Esophagus (tissue), 2 donors: ENCODE measurements at regions not wholly inside any gene's neighbourhood (a gene's known extent, or its start where the extent isn't known, plus 50 kb on each side); places are given as distances from the start of the nearest gene placed in this dataset.

ENCODE experiments used
- H3K27ac ChIP-seq, 2 donors: one replicate each; pipeline ENCODE4 v1.5.1; 2013; ENCODE audit warnings: low read depth in 2 of 2, mild to moderate bottlenecking in 2 of 2, inconsistent platforms in 1 of 2, low read length in 1 of 2, moderate library complexity in 1 of 2
- H3K27me3 ChIP-seq, 2 donors: one replicate each; pipeline ENCODE4 v1.6.1; 2013; ENCODE audit warnings: low read length in 2 of 2, control low read depth in 1 of 2, mild to moderate bottlenecking in 1 of 2; ENCODE audit not compliant: insufficient read depth in 2 of 2, control insufficient read depth in 1 of 2
- H3K36me3 ChIP-seq, 2 donors: one replicate each; pipeline ENCODE4 v1.6.1; 2013; ENCODE audit warnings: low read length in 1 of 2; ENCODE audit not compliant: control insufficient read depth in 2 of 2, insufficient read depth in 2 of 2
- H3K4me1 ChIP-seq, 2 donors: one replicate each; pipeline ENCODE4 v1.6.1; 2013; ENCODE audit warnings: low read length in 1 of 2; ENCODE audit not compliant: control insufficient read depth in 2 of 2, insufficient read depth in 2 of 2
- H3K4me3 ChIP-seq, 2 donors: one replicate each; pipeline ENCODE4 v1.5.1; 2013; ENCODE audit warnings: low read length in 2 of 2, mild to moderate bottlenecking in 2 of 2, low read depth in 1 of 2, moderate library complexity in 1 of 2
- H3K9me3 ChIP-seq, 2 donors: one replicate each; pipeline ENCODE4 v1.6.1; 2013; ENCODE audit warnings: mild to moderate bottlenecking in 2 of 2, low read depth in 1 of 2, low read length in 1 of 2, moderate library complexity in 1 of 2; ENCODE audit not compliant: control insufficient read depth in 2 of 2, insufficient read depth in 1 of 2
- WGBS, 2 donors: extraction: QIAGEN DNeasy Blood & Tissue Kit; methylation state at CpG; one replicate each; pipeline ENCODE4 v1.1.7; 2013; 5-methylcytosine and 5-hydroxymethylcytosine counted together
- donor health status: healthy with polysubstance abuse.
- donor health status: Bipolar disorder and iron deficiency.

DNA sequence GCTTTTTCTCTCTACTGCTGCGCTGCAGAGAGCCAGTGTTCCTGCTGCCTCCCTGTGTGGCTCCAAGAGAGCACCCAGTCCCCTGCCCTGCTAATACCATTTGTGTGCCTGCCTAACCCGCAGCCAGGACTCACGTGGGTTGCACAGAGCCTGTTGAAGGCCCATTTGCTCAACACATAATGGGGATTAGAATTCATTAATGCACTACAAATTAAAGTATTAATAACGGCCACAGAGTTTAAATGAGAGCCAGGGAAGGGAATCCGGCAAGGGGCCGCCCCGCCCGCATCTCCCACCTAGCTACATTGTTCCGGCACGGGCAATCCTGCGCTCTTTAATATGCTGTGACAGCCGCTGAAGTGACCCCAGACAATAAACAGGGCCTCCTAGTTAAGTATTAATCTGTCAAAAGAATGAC, 211.3 kb downstream of the NXPE2 start:
- Histone ChIP-seq H3K9me3 (no peaks in the 10 kb centered on the region), H3K4me1 (no peaks in the 10 kb centered on the region), H3K27ac (no peak overlapping the region), H3K4me3 (no peak overlapping the region), H3K36me3 (no peaks in the 10 kb centered on the region), H3K27me3 (no peaks in the 10 kb centered on the region)
- 38 to 66% methylated on average over 12 of the region's 12 CpGs for WGBS, 2 donors

DNA sequence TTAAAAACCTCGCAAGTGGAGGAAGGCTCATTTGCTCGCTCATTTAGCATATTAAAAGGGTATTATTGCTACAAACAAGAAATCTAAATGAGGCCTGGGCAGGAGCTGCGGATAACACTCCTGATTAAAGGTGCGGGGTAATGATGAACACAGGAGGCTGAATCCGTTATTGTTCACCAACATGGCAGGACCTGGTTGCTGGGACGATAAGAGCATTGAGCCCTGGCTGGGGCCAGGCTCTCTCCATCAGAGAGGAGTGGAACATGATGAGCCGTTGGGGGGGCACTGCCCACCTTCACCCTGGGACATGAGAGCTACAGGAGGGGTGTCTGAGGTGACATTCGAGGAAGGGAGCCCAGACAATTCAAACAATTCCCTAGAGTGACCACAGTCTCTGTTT, 211.7 kb downstream of the NXPE2 start:
- Histone ChIP-seq H3K27ac (no peak overlapping the region), H3K36me3 (no peaks in the 10 kb centered on the region), H3K4me1 (no peaks in the 10 kb centered on the region), H3K27me3 (no peaks in the 10 kb centered on the region), H3K4me3 (no peak overlapping the region), H3K9me3 (no peaks in the 10 kb centered on the region)
- 56 to 68% methylated on average over 8 of the region's 8 CpGs for WGBS, 2 donors

DNA sequence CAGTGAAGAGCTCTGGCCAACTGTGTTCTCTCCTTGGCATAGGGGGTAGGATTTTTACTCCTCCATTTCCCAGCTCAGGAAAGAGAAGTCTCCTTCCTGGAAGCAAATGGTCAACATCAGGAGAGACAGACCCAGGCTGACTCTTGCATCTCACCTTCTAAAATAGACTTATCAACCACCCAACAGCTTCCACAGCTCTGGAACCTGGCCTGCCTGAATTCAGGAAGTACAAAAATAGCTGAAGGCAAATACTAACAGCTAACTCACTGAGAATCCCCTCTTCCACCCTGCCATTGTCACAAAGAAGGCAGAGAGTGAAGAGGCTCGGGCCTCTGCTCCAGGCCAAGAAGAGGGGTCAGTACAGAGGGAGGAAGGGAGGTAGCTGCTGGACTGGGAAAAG, 213.6 kb downstream of the NXPE2 start:
- H3K27me3 ChIP-seq = no peaks in the 10 kb centered on the region
- H3K4me1 ChIP-seq = no peaks in the 10 kb centered on the region
- H3K9me3 ChIP-seq = no peaks in the 10 kb centered on the region
- no peak overlapping the region for H3K27ac ChIP-seq
- no peak overlapping the region for H3K4me3 ChIP-seq
- H3K36me3 ChIP-seq = no peaks in the 10 kb centered on the region
- 66 to 80% methylated on average over 1 of the region's 1 CpG for WGBS, 2 donors

DNA sequence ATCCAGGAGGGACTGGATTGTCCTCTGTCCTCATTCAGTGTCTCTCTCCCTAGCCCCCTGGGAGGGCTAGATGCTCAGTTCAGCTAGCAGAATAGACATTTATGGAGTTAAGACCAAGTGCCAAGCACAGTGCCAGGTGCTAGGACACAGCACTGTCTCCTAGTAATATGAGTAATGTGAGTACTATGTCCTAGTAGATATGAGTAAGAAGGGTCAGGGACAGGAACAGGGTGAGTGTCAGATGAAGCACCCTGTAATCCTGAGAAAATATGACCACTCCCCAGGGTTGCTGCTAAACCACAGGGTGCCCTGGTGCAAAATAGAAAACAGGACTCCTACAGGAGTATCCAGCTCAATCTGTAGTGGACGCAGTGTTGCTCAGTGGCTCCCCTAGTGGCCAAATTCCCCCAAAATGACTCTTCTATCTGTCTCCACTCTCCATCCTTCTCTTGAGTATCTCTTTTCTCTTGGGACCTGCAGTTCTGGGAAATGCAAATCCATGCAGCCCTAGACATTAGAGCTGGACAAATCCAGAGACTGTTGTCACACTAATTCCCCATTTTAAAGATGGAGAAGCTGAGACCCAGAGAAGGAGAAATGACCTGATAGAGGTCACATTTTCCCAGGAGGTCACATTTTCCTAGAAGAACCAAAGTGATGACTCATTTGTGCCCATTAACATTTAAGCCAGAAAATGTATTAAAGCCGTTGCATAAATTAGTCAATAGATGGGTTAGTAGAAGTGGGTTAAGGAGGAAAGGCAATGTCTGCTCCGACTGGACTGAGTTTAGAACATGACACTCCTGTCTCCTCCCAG, 214.3 kb downstream of the NXPE2 start:
- WGBS, 2 donors = 86 to 87% methylated on average over 3 of the region's 3 CpGs
- Histone ChIP-seq H3K4me3 (no peak overlapping the region), H3K27me3 (no peaks in the 10 kb centered on the region), H3K27ac (no peak overlapping the region), H3K9me3 (no peaks in the 10 kb centered on the region), H3K4me1 (no peaks in the 10 kb centered on the region), H3K36me3 (no peaks in the 10 kb centered on the region)

DNA sequence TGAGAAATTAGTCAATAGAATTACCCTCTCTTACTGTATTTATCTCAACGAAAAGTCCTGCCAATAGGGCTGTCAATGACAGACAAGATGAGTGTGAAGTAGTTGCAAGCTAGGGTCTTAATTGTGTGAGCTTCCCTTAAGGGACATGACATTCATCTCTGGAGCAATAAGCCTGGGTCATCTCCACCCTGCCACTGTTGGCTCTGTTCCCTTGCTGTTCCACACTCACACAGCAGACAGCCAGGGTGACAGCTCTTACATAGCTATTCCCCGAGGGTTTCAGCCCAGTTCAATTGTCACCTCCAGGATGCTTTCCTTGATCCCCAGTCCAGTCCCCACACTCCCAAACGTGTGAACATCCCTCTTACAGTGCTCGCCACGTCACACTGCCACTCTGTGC, 215.0 kb downstream of the NXPE2 start:
- WGBS, 2 donors = 70 to 77% methylated on average over 5 of the region's 5 CpGs
- Histone ChIP-seq H3K4me3 (no peak overlapping the region), H3K9me3 (no peaks in the 10 kb centered on the region), H3K27ac (no peak overlapping the region), H3K36me3 (no peaks in the 10 kb centered on the region), H3K27me3 (no peaks in the 10 kb centered on the region), H3K4me1 (no peaks in the 10 kb centered on the region)

DNA sequence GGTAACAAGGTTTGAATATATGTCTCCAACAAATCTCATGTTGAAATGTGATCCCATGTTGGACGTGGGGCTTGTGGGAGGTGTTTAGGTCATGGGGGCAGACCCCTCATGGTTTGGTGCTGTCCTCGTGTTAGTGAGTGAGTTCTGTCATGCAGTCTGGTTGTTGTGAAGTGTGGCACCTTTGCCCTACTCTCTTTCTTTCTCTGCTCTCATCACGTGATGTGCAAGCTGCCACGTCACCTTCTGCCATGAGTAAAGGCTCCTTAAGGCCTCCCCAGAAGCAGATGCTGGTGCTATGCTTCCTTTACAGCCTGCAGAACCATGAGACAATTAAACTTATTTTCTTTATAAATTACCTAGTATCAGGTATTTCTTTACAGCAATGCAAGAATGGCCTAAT, 218.3 kb downstream of the NXPE2 start:
- H3K27me3 ChIP-seq = no peaks in the 10 kb centered on the region
- H3K4me1 ChIP-seq = no peaks in the 10 kb centered on the region
- 61 to 64% methylated on average over 4 of the region's 4 CpGs for WGBS, 2 donors
- no peaks in the 10 kb centered on the region for H3K36me3 ChIP-seq
- no peak overlapping the region for H3K4me3 ChIP-seq
- H3K27ac ChIP-seq = no peak overlapping the region
- peaks cover 2 to 4% of the 10 kb centered on the region in 2 donors for H3K9me3 ChIP-seq

DNA sequence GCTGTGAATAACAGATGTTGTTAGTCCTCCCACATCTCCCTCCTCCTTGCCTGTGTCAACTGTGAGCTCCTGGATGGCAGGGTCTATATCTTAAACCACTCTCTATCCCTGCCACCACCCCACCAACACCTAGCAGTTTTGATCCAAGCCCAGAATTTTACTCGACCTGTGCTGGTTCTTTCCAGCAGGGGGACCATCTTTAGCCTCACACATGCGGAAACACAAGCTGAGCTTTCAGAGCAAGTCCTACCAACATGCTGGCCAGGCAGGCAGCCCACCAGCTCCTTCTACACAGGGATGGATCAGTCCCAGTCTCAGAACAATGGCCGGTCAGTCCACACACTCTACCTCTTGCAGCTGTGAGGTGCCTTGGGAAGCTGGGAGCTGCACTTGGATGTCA, 231.5 kb downstream of the NXPE2 start:
- Histone ChIP-seq H3K4me1 (no peaks in the 10 kb centered on the region), H3K27ac (no peak overlapping the region), H3K36me3 (no peaks in the 10 kb centered on the region), H3K9me3 (peaks cover 0 to 3% of the 10 kb centered on the region in 2 donors), H3K4me3 (no peak overlapping the region), H3K27me3 (no peaks in the 10 kb centered on the region)
- 57 to 59% methylated on average over 3 of the region's 3 CpGs for WGBS, 2 donors

DNA sequence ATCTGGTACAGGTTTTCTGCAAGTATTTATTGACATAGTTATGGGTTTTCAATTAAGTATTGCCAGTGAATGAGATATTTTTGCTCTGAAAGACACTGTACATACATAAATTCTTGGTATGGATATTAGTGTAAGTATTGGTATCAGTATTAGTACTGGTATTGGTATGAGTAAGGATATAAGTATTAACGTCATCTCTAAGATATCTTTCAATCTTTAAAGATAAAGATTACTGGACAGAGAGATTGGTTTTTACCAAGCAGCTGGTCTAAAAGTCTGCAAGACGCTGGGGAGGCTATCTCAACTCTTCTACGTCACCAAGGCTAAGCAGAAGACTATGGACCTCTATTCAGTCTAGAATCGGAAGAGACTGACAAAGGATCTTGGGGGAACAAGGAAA, 234.5 kb downstream of the NXPE2 start:
- Histone ChIP-seq H3K9me3 (peaks cover 0 to under 1% of the 10 kb centered on the region in 2 donors), H3K27me3 (no peaks in the 10 kb centered on the region), H3K36me3 (no peaks in the 10 kb centered on the region), H3K4me1 (no peaks in the 10 kb centered on the region), H3K4me3 (no peak overlapping the region), H3K27ac (no peak overlapping the region)
- 78 to 83% methylated on average over 4 of the region's 4 CpGs for WGBS, 2 donors

DNA sequence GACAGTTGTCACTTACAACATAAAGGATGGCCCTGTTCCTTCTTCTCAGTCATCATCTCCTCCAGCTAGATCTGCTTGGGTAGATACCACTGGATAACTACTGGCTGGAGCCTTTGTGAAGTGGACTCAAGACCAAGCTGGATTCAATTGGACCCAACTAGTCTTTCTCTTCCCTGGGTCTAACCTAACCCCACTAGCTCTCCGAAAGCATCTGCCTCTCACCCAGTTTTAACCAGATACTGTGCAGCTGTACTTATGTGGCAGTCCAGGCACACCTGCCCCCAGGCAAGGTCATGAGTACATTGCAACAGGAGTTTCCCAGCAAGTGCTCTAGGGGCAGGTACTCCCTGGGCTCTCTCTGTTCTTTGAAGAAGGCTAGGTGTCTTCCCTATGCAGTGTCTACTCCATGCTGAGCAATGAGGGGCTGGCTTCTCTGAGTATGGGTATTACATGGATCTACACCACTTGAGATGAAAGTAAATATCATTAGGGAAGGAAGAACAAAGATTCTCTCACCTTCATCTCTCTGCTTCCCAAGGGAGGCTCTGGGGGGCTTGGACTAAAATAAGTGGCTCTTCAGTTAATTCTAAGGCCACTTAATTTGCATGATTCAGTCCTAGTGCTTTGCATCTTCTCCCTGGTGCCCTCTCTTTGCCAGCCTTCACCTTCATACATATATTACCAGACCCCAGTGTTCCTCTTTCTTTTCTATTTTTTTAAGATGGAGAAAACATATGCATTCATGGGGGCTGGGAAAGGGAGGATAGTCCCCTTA, 236.1 kb downstream of the NXPE2 start:
- Histone ChIP-seq H3K36me3 (no peaks in the 10 kb centered on the region), H3K4me3 (no peak overlapping the region), H3K27ac (no peak overlapping the region), H3K4me1 (no peaks in the 10 kb centered on the region), H3K27me3 (no peaks in the 10 kb centered on the region), H3K9me3 (no peaks in the 10 kb centered on the region)
- WGBS, 2 donors = 94 to 98% methylated on average over 1 of the region's 1 CpG
